Activated naive CD4-positive, alpha-beta T cell treated with Interleukin-2 at 50 U/mL for 16 hours (primary cell): ENCODE measurements at regions not wholly inside any gene's neighbourhood (a gene's known extent, or its start where the extent isn't known, plus 50 kb on each side); places are given as distances from the start of the nearest gene placed in this dataset.

Experiments
- DNase-seq: peaks from one replicate; pipeline ENCODE4 v3.0.0-alpha.2; 2020

- no peak for DNase-seq
These were observed 72.6 kb downstream of the TENT5C start for GRCh38 chr1:117678246-117678977.

GRCh38 chr1:117679299-117679698 lies 73.5 kb downstream of the TENT5C start:
- no peak for DNase-seq

GRCh38 chr1:117679868-117680267 lies 74.0 kb downstream of the TENT5C start:
- no peak for DNase-seq

- no peak for DNase-seq
These were observed 74.6 kb downstream of the TENT5C start for GRCh38 chr1:117680316-117681002.

GRCh38 chr1:117681093-117681900 lies 75.4 kb downstream of the TENT5C start:
- DNase-seq, result no peak

GRCh38 chr1:117681901-117682250 lies 76.0 kb downstream of the TENT5C start:
- no peak for DNase-seq

GRCh38 chr1:117682372-117682771 lies 76.5 kb downstream of the TENT5C start:
- DNase-seq, result no peak

GRCh38 chr1:117683571-117684285 lies 77.9 kb downstream of the TENT5C start:
- no peak for DNase-seq

- DNase-seq, result no peak
These were observed 80.3 kb downstream of the TENT5C start for GRCh38 chr1:117685936-117686806.

- no peak for DNase-seq
These were observed 81.1 kb downstream of the TENT5C start for GRCh38 chr1:117686907-117687306.

- DNase-seq, result no peak
These were observed 84.3 kb downstream of the TENT5C start for GRCh38 chr1:117689997-117690625.

- no peak for DNase-seq
These were observed 86.1 kb downstream of the TENT5C start for GRCh38 chr1:117691942-117692341.

- DNase-seq, result no peak
These were observed 88.7 kb downstream of the TENT5C start for GRCh38 chr1:117694543-117694942.

GRCh38 chr1:117695796-117696490 lies 90.1 kb downstream of the TENT5C start:
- DNase-seq, result no peak

GRCh38 chr1:117696561-117696960 lies 90.7 kb downstream of the TENT5C start:
- DNase-seq, result no peak

- DNase-seq, result no peak
These were observed 91.5 kb downstream of the TENT5C start for GRCh38 chr1:117697220-117697781.

- DNase-seq, result no peak
These were observed 92.7 kb downstream of the TENT5C start for GRCh38 chr1:117698398-117699160.

- no peak for DNase-seq
These were observed 94.1 kb downstream of the TENT5C start for GRCh38 chr1:117699953-117700352.

- no peak for DNase-seq
These were observed 96.8 kb downstream of the TENT5C start for GRCh38 chr1:117702654-117703053.

- DNase-seq, result no peak
These were observed 101.5 kb downstream of the TENT5C start for GRCh38 chr1:117707371-117707770.
